ENCODE measurements at regions not wholly inside any gene's neighbourhood (a gene's known extent, or its start where the extent isn't known, plus 50 kb on each side); places are given as distances from the start of the nearest gene placed in this dataset.

DNA sequence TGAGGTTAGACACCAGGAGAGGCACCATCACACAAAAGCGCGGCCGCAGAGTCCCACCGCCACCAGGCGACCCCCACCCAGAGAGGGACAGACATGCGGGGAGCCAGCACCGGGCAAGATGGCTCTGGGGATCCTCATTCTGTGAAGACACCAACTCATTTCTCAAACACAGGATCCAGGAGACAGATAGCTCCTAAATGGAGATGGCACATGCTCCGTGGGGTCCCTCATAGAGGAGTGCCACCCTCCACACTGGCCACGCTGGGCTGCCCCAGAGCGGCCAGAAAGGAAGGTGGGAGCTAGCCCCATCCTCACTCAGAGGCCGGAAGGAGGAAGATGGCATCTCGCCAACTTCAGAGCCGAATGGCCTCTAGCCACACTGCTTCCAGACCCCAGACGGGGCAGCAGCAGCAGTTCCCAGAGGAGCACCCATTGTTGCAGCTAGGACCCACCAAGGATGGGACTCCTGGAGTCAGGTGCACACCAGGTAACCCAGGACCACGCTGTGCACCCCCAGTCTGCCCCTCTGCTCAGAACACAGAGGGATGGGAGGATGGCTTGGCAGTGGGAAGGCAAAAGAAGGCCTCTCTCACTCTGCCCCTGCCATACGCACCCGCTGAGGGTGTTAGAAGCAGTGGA, 78.6 kb downstream of the ZIC5 start:
- no peak for DNase-seq

- no peak for DNase-seq
These were observed 79.4 kb downstream of the ZIC5 start for GRCh38 chr13:99892196-99892613.

DNA sequence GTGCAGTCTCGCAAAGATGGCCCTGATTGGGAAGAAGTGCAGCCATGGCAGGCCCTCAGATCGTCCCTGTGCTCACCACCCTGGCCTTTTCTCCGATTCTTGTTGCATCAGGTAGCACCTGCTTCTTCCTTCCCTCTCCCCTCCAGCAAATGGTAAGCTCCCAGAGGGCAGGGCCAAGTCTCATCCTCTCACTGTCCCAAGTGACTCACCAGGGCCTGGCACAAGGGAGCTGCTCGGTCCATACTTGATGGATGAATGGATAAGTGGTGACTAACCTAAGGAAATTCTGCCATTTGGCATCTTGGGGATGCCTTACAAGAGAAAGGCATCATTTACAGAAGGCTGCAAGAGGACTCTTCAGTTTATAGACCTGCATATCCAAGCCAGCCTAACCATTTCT, 84.9 kb downstream of the ZIC5 start:
- DNase-seq: no peak

DNA sequence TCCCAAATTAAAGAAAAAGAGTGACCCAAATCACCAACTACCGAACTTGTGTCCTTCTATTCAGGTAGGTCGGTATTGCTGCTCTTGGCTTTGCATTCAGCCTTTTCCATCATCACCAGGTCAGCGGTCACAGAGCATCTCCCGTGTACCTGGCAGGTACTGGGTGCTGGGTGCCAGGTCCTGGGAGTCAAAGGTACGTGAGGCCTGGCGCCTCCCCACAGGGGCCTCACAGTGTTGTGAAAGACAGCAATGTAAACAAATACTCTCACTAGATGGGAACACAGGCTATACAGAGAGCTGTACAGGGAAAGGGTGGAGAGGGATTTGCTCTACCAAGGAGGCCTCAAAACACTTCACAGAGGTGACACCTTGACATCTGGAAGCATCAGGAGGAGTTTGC, 86.7 kb downstream of the ZIC5 start:
- no peak for DNase-seq

DNA sequence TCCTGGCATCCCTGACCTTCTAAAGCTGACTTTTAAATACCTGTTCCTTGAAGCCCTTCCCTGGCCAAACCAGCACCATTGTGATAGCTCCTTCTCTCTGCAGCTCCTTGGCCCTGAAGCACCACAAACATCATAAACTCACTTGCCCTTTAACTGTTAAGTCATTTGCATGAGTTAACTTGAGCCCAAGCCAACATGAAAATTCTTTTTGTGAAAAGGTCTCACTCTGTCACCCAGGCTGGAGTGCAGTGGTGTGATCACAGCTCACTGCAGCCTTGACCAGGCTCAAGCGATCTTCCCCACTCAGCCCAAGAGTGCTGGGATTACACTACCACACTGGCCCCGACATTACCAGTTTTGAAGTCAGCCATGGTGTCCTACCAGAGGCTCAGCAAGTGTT, 87.8 kb downstream of the ZIC5 start:
- no peak for DNase-seq

- DNase-seq: no peak
These were observed 92.5 kb downstream of the ZIC5 start for GRCh38 chr13:99878921-99879610.

GRCh38 chr13:99876651-99877050, 94.9 kb downstream of the ZIC5 start:
- DNase-seq: no peak

GRCh38 chr13:99875391-99875790, 96.2 kb downstream of the ZIC5 start:
- DNase-seq: no peak

DNA sequence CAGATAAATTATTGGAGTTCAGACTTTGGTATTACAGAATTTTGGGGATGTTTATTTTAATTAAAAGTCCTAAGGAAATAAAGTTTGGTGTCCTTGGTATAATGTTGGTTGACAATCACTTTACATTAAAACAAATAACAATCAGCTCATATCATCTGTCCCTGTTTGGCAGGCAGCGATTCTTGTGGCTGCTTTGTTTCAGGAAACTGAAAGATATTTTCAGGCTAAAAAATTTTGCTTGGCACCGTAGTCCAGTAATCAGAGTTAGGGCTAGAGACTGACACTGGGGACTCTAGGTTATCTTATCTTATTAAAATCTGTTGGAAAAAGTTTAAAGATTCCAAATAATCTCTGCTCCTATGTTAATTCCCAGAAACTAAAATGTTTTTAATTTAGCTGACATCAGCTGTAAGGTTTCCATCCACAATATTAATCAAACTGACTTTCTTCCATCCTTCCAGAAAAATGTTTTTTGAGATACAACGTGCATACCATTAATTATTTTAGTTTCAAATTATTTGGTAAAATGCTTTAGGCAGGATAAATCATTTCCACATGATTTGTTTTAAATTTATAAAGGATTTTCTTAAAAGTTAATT, 97.6 kb downstream of the ZIC5 start:
- DNase-seq: no peak

DNA sequence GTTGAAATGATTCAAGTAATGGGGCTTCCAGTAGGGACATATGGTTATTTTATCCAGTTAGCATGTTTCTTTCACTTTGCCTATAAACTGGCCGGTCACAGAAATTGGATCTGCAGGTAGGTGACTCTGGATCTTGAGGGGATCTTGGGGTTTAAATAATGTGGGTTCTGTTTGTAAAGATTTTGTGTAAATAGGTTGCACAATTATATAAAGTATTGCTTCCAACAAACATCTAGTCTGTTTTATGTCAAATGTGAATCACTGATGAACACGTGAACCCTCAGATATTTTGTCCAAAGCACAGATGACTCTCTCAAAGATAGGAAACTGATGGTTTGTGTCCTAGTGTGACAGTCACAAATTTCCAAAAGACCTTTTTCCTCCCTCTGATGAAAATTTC, 98.4 kb downstream of the ZIC5 start:
- DNase-seq: no peak

DNA sequence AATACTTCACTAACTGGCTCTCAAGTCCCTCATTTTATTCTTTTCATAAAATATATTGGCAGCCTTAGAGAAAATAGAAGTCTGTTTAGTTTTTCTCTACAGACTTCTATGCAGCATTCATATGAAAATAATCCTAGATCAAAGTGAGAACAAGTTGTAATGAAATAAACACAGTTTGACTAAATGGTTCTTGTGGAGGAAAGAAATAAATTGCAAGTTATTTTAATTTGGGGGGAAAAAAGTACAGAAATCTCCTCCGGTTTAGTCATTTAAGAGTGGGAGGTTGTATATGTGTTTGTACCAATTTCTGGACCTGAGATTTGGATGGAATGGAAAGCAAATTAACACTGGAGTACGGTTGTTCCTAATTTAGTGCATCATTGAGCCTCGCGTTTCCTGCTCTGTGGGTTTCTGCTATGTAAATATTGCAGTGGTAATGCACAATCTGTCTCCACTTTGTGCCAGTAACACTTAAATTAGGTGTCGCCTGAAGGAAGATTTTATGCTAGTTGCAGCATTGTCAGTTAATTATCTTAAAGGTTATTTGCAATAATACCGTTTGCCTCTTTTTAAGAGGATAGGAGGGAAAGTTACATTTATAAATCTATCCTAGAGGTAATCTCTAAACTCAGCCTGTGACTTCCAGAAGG, 100.2 kb downstream of the ZIC5 start:
- no peak for DNase-seq

GRCh38 chr13:99870541-99870940, 101.0 kb downstream of the ZIC5 start:
- DNase-seq: no peak

- no peak for DNase-seq
These were observed 101.7 kb downstream of the ZIC5 start for GRCh38 chr13:99869830-99870229.

- no peak for DNase-seq
These were observed 102.8 kb downstream of the ZIC5 start for GRCh38 chr13:99868767-99869166.

GRCh38 chr13:99867535-99868257, 103.9 kb downstream of the ZIC5 start:
- DNase-seq: no peak

DNA sequence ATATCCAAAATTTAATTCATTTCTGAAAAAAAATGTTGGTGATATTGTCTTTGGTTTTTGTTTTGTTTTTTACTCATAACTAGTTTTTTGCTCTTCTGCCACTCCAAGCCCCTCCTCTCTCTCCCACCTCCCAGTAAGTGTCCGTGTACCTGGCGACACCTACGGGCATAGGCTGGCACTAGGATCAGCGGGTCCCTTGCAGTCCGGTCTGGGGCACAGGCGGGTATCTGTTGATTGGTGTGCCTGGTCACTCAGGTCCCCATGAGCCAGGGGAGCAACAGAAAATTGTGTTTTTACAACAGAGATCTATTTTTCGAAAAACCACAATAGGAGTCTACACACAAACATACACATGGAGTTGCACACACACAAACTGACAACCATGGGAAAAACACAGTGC, 104.8 kb downstream of the ZIC5 start:
- no peak for DNase-seq

DNA sequence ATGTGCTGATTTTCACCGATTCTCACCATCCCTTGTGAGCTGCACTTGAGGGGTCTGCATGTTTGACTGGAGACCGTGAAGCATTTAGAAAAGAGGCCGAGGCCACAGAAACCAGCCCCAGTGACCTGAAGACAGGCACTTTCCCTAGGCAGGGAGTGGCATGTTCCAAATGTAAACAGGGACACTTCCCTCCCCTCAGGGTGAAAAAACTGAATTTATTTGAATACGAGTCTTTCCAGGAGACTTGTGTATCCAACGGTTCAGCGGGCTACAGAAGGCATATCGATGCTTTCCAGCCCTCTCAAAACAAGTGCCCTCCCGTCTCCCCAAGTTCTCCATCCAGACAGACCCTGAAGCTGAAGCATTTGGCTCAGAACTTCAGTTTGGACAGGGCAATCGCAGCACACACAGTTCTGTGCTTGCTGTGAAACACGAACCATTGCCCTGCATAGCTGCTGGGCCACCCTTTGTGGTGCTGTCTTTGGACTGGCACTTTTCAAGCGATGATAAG, 106.1 kb downstream of the ZIC5 start:
- no peak for DNase-seq

DNA sequence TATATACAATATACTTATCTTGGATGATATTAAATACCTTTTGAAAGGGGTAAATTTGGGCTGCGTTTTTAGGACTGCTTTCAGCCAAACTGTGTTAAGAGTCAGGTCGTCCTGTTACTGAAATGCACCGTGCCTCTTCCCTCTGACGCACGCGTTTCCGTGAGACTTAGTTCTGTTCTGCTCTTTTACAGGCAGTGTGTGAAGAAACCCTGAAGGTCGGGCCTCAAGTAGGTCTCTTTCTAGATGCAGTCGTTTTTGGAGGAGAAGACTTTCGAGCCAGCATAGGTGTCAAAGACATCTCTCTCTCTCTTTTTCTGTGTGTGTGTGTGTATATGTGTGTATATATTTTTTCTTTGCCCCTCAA, 107.0 kb downstream of the ZIC5 start:
- no peak for DNase-seq

- no peak for DNase-seq
These were observed 107.6 kb downstream of the ZIC5 start for GRCh38 chr13:99863789-99864626.

GRCh38 chr13:99862244-99862643, 109.3 kb downstream of the ZIC5 start:
- no peak for DNase-seq

DNA sequence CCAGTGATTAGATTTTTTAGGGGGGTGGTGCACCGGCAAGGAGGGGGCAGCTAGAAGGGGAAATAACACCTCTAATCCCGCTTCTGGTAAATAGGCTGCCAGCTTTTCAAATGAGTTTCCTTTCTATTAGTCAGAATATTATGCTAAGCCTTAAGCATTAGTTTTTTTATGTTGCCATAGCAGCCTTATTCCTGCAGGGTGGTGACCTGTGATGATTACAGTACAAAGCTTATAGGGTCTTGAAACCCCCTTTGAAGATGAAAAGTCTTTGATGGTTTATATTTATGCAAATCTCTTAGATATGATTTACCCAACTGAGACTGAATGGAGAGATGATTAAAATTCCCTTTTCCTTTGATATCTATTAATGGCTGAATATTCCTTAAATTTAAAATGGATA, 109.8 kb downstream of the ZIC5 start:
- no peak for DNase-seq

DNA sequence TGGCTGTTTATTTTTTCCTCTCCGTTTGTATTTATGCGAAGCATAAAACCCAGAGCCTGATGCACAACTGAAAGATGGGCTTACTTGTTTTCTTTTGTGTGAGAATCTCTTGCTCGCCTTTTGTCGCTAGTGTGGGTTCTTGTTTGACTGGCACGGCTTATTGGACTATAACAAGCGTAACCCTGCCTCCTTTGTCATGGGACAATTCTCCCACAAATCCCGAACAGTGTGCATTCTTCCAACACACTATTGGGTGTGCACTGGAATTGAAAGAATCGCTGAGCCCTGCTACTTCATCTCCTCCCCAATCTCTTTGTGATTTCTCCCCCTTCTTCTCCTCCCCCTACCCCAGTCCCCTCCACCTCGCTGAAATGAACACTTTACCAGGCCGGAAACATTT, 110.8 kb downstream of the ZIC5 start:
- no peak for DNase-seq
